ENCODE measurements at regions not wholly inside any gene's neighbourhood (a gene's known extent, or its start where the extent isn't known, plus 50 kb on each side); places are given as distances from the start of the nearest gene placed in this dataset.

- H3K27ac ChIP-seq, result no peak overlapping the region
- no peaks in the 10 kb centered on the region for H3K9me3 ChIP-seq
- no peaks in the 10 kb centered on the region for H3K27me3 ChIP-seq
- no peak for DNase-seq
- H3K4me3 ChIP-seq, result no peak overlapping the region
- no peak for TF ChIP-seq POLR2A (IDR thresholded peaks at IDR 0.05)
- TF ChIP-seq, protein P1, sequence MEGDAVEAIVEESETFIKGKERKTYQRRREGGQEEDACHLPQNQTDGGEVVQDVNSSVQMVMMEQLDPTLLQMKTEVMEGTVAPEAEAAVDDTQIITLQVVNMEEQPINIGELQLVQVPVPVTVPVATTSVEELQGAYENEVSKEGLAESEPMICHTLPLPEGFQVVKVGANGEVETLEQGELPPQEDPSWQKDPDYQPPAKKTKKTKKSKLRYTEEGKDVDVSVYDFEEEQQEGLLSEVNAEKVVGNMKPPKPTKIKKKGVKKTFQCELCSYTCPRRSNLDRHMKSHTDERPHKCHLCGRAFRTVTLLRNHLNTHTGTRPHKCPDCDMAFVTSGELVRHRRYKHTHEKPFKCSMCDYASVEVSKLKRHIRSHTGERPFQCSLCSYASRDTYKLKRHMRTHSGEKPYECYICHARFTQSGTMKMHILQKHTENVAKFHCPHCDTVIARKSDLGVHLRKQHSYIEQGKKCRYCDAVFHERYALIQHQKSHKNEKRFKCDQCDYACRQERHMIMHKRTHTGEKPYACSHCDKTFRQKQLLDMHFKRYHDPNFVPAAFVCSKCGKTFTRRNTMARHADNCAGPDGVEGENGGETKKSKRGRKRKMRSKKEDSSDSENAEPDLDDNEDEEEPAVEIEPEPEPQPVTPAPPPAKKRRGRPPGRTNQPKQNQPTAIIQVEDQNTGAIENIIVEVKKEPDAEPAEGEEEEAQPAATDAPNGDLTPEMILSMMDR (IDR thresholded peaks at IDR 0.05), result no peak
- no peaks in the 10 kb centered on the region for H3K36me3 ChIP-seq
- H3K4me1 ChIP-seq, result no peaks in the 10 kb centered on the region
Observed at GRCh38 chr2:55989405-55989804, 65.8 kb upstream of the EFEMP1 start.

DNA sequence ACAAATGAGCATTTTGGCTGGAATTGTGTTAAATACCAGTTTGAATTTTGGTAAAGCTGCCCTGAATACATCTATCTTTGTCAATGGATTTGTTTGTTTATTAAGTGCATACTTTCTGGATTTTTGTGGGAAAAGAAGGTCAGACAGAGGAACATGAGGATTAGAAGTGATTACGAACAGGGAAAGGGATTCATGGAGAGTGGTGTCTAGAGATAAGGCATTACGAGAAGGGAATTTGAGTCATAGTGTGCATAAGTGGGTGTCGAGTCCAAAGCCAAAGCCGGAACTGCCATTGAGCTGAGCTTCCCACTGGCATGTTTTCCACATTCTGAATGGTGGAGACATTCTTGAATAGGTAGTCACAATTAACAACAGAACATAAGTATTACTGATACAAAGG is 68.9 kb upstream of the EFEMP1 start:
- H3K9me3 ChIP-seq, result no peaks in the 10 kb centered on the region
- H3K4me3 ChIP-seq, result no peak overlapping the region
- TF ChIP-seq POLR2A (IDR thresholded peaks at IDR 0.05), result no peak
- no peak overlapping the region for H3K27ac ChIP-seq
- DNase-seq, result peak in 1 of 3 donors; percentile 47
- H3K4me1 ChIP-seq, result no peaks in the 10 kb centered on the region
- no peaks in the 10 kb centered on the region for H3K36me3 ChIP-seq
- no peaks in the 10 kb centered on the region for H3K27me3 ChIP-seq

GRCh38 chr2:55993685-55994084 is 70.1 kb upstream of the EFEMP1 start:
- Histone ChIP-seq H3K27me3 (no peaks in the 10 kb centered on the region), H3K4me3 (no peak overlapping the region), H3K9me3 (no peaks in the 10 kb centered on the region), H3K4me1 (no peaks in the 10 kb centered on the region), H3K27ac (no peak overlapping the region), H3K36me3 (no peaks in the 10 kb centered on the region)
- TF ChIP-seq, protein P1 (IDR thresholded peaks at IDR 0.05), result no peak
- TF ChIP-seq POLR2A (IDR thresholded peaks at IDR 0.05), result no peak
- no peak for DNase-seq

GRCh38 chr2:55995211-55995610 is 71.6 kb upstream of the EFEMP1 start:
- no peak for DNase-seq
- Histone ChIP-seq H3K27ac (no peak overlapping the region), H3K4me1 (no peaks in the 10 kb centered on the region), H3K9me3 (no peaks in the 10 kb centered on the region), H3K4me3 (no peak overlapping the region), H3K27me3 (no peaks in the 10 kb centered on the region), H3K36me3 (no peaks in the 10 kb centered on the region)
- TF ChIP-seq, protein P1 (IDR thresholded peaks at IDR 0.05), result no peak
- no peak for TF ChIP-seq POLR2A (IDR thresholded peaks at IDR 0.05)

DNA sequence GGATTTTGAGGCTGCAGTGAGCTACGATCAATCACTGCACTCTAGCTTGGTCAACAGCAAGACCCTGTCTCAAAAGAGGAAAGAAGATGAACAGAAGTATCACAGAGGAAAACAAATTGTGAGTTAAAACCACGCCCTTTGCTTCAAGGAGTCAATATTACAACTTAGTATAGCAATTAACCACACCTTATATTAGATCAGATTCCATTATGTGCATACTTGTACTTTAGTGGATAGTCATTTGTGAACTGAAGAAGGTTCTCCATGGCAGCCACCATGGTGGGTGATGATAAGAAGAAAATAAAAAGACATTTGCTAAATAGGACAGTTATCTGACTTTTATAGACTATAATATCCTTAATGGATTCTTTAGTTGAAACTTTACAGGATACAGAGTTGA is 72.3 kb upstream of the EFEMP1 start:
- no peak overlapping the region for H3K27ac ChIP-seq
- no peaks in the 10 kb centered on the region for H3K36me3 ChIP-seq
- no peaks in the 10 kb centered on the region for H3K4me1 ChIP-seq
- H3K27me3 ChIP-seq, result no peaks in the 10 kb centered on the region
- no peak for DNase-seq
- H3K9me3 ChIP-seq, result no peaks in the 10 kb centered on the region
- H3K4me3 ChIP-seq, result no peak overlapping the region
- TF ChIP-seq, protein P1 (IDR thresholded peaks at IDR 0.05), result no peak
- no peak for TF ChIP-seq POLR2A (IDR thresholded peaks at IDR 0.05)

- no peak for DNase-seq
- no peaks in the 10 kb centered on the region for H3K36me3 ChIP-seq
- H3K4me1 ChIP-seq, result no peaks in the 10 kb centered on the region
- no peak overlapping the region for H3K27ac ChIP-seq
- H3K27me3 ChIP-seq, result no peaks in the 10 kb centered on the region
- TF ChIP-seq POLR2A (IDR thresholded peaks at IDR 0.05), result no peak
- TF ChIP-seq, protein P1 (IDR thresholded peaks at IDR 0.05), result no peak
- no peak overlapping the region for H3K4me3 ChIP-seq
- no peaks in the 10 kb centered on the region for H3K9me3 ChIP-seq
Observed at GRCh38 chr2:55999231-55999630, 75.6 kb upstream of the EFEMP1 start.

Data from Peyer's patch (tissue), 4 donors.